ENCODE measurements at regions not wholly inside any gene's neighbourhood (a gene's known extent, or its start where the extent isn't known, plus 50 kb on each side); places are given as distances from the start of the nearest gene placed in this dataset.

- TF ChIP-seq CTCF (conservative IDR thresholded peaks at IDR 0.05; ENCODE audit: low read depth, low read length), result no peak
- Histone ChIP-seq H3K79me2 (ENCODE audit: insufficient read depth, low read depth) (no peaks in the 10 kb centered on the region), H3K4me1 (ENCODE audit: low read depth, poor library complexity, severe bottlenecking) (peaks cover 5% of the 10 kb centered on the region), H3K4me3 (IDR thresholded peaks at IDR 0.05; ENCODE audit: insufficient read depth, low read depth, low read length) (no peak overlapping the region), H4K20me1 (ENCODE audit: insufficient read depth) (no peaks in the 10 kb centered on the region), H3K36me3 (ENCODE audit: insufficient read depth) (no peaks in the 10 kb centered on the region), H2AFZ (ENCODE audit: low read depth) (no peak overlapping the region), H3K4me2 (no peak overlapping the region), H3K9ac (no peak overlapping the region), H3K27ac (no peak overlapping the region), H3K27me3 (ENCODE audit: insufficient read depth, low read depth) (no peaks in the 10 kb centered on the region)
Measured at GRCh38 chrX:10707773-10708172, 87.4 kb upstream of the MID1 start.

- no peaks in the 10 kb centered on the region for H3K27me3 ChIP-seq (ENCODE audit: insufficient read depth, low read depth)
- no peaks in the 10 kb centered on the region for H3K36me3 ChIP-seq (ENCODE audit: insufficient read depth)
- H3K27ac ChIP-seq, result no peak overlapping the region; the same call in 1 of the 2 replicates
- TF ChIP-seq CTCF (conservative IDR thresholded peaks at IDR 0.05; ENCODE audit: low read depth, low read length), result no peak
- peak overlapping the region; percentile 4; the same call in 1 of the 2 replicates for H3K4me2 ChIP-seq
- no peaks in the 10 kb centered on the region for H3K79me2 ChIP-seq (ENCODE audit: insufficient read depth, low read depth)
- H2AFZ ChIP-seq (ENCODE audit: low read depth), result no peak overlapping the region
- H3K4me1 ChIP-seq (ENCODE audit: low read depth, poor library complexity, severe bottlenecking), result peaks cover 5% of the 10 kb centered on the region
- no peaks in the 10 kb centered on the region for H4K20me1 ChIP-seq (ENCODE audit: insufficient read depth)
- H3K4me3 ChIP-seq (IDR thresholded peaks at IDR 0.05; ENCODE audit: insufficient read depth, low read depth, low read length), result no peak overlapping the region
- no peak overlapping the region for H3K9ac ChIP-seq
Measured at GRCh38 chrX:10709276-10709675, 88.9 kb upstream of the MID1 start.

- Histone ChIP-seq H3K36me3 (ENCODE audit: insufficient read depth) (no peaks in the 10 kb centered on the region), H3K4me1 (ENCODE audit: low read depth, poor library complexity, severe bottlenecking) (peaks cover 4% of the 10 kb centered on the region), H3K27ac (no peak overlapping the region), H4K20me1 (ENCODE audit: insufficient read depth) (no peaks in the 10 kb centered on the region), H3K9ac (no peak overlapping the region), H3K79me2 (ENCODE audit: insufficient read depth, low read depth) (no peaks in the 10 kb centered on the region), H3K4me3 (IDR thresholded peaks at IDR 0.05; ENCODE audit: insufficient read depth, low read depth, low read length) (no peak overlapping the region), H3K27me3 (ENCODE audit: insufficient read depth, low read depth) (no peaks in the 10 kb centered on the region), H3K4me2 (no peak overlapping the region), H2AFZ (ENCODE audit: low read depth) (no peak overlapping the region)
- no peak for TF ChIP-seq CTCF (conservative IDR thresholded peaks at IDR 0.05; ENCODE audit: low read depth, low read length)
Measured at GRCh38 chrX:10714531-10714930, 94.1 kb upstream of the MID1 start.

- H2AFZ ChIP-seq (ENCODE audit: low read depth), result no peak overlapping the region
- H3K4me2 ChIP-seq, result no peak overlapping the region
- no peaks in the 10 kb centered on the region for H4K20me1 ChIP-seq (ENCODE audit: insufficient read depth)
- H3K36me3 ChIP-seq (ENCODE audit: insufficient read depth), result no peaks in the 10 kb centered on the region
- TF ChIP-seq CTCF (conservative IDR thresholded peaks at IDR 0.05; ENCODE audit: low read depth, low read length), result peak; percentile 75
- H3K9ac ChIP-seq, result no peak overlapping the region
- H3K4me1 ChIP-seq (ENCODE audit: low read depth, poor library complexity, severe bottlenecking), result peaks cover 17% of the 10 kb centered on the region
- H3K79me2 ChIP-seq (ENCODE audit: insufficient read depth, low read depth), result no peaks in the 10 kb centered on the region
- H3K27ac ChIP-seq, result no peak overlapping the region
- H3K27me3 ChIP-seq (ENCODE audit: insufficient read depth, low read depth), result no peaks in the 10 kb centered on the region
- H3K4me3 ChIP-seq (IDR thresholded peaks at IDR 0.05; ENCODE audit: insufficient read depth, low read depth, low read length), result no peak overlapping the region
Measured at GRCh38 chrX:10722851-10723250, 102.5 kb upstream of the MID1 start.
